ENCODE measurements at regions not wholly inside any gene's neighbourhood (a gene's known extent, or its start where the extent isn't known, plus 50 kb on each side); places are given as distances from the start of the nearest gene placed in this dataset.

- no peak for DNase-seq (ENCODE audit: low spot score)
- H3K79me2 ChIP-seq (ENCODE audit: low read depth): no peaks in the 10 kb centered on the region
- H3K27ac Mint-ChIP-seq: no peak overlapping the region
- H3K4me2 ChIP-seq: no peak overlapping the region
- peaks cover 2% of the 10 kb centered on the region for H3K27me3 Mint-ChIP-seq (ENCODE audit: insufficient read depth, low read depth)
- H3K4me1 Mint-ChIP-seq: no peaks in the 10 kb centered on the region
- peaks cover 32% of the 10 kb centered on the region for H3K9me3 Mint-ChIP-seq
- peaks cover 2% of the 10 kb centered on the region for H3K36me3 Mint-ChIP-seq
- H3K36me3 ChIP-seq: no peaks in the 10 kb centered on the region
- H3K9me3 ChIP-seq (ENCODE audit: low read depth): peaks cover 22% of the 10 kb centered on the region
- no peak for TF ChIP-seq EZH2 (IDR thresholded peaks at IDR 0.05)
- no peak for TF ChIP-seq CTCF (IDR thresholded peaks at IDR 0.05)
- no peak for TF ChIP-seq EZH2phosphoT487 (IDR thresholded peaks at IDR 0.05)
- H3F3A ChIP-seq (ENCODE audit: low read depth): no peaks in the 10 kb centered on the region
- H3K4me3 Mint-ChIP-seq: no peak overlapping the region
- H3K27me3 ChIP-seq: no peaks in the 10 kb centered on the region
- no peaks in the 10 kb centered on the region for H4K20me1 ChIP-seq (ENCODE audit: low read depth)
- no peak overlapping the region for H3K9ac ChIP-seq
- no peaks in the 10 kb centered on the region for H3K4me1 ChIP-seq
- H3K4me3 ChIP-seq: no peak overlapping the region
- H3K27ac ChIP-seq: no peak overlapping the region
- no peak overlapping the region for H2AFZ ChIP-seq (replicated peaks)
Observed at GRCh38 chr5:63032343-63032742, 453.7 kb downstream of the LRRC70 start.

- Histone ChIP-seq H3K36me3 (no peaks in the 10 kb centered on the region), H3K27ac (no peak overlapping the region), H3K9me3 (ENCODE audit: low read depth) (peaks cover 22% of the 10 kb centered on the region), H3K4me3 (no peak overlapping the region), H3K27me3 (no peaks in the 10 kb centered on the region), H2AFZ (replicated peaks) (no peak overlapping the region), H3K79me2 (ENCODE audit: low read depth) (no peaks in the 10 kb centered on the region), H3K9ac (no peak overlapping the region), H3K4me2 (no peak overlapping the region), H3K4me1 (no peaks in the 10 kb centered on the region), H4K20me1 (ENCODE audit: low read depth) (no peaks in the 10 kb centered on the region), H3F3A (ENCODE audit: low read depth) (no peaks in the 10 kb centered on the region)
- Mint-ChIP-seq H3K36me3 (peaks cover 2% of the 10 kb centered on the region), H3K9me3 (peaks cover 32% of the 10 kb centered on the region), H3K4me3 (no peak overlapping the region), H3K27me3 (ENCODE audit: insufficient read depth, low read depth) (peaks cover 2% of the 10 kb centered on the region), H3K27ac (no peak overlapping the region), H3K4me1 (no peaks in the 10 kb centered on the region)
- no peak for DNase-seq (ENCODE audit: low spot score)
- no peak for TF ChIP-seq EZH2phosphoT487 (IDR thresholded peaks at IDR 0.05)
Observed at GRCh38 chr5:63029891-63030290, 451.3 kb downstream of the LRRC70 start.

GRCh38 chr5:63025679-63026078 is 447.1 kb downstream of the LRRC70 start:
- Histone ChIP-seq H3K4me1 (no peaks in the 10 kb centered on the region), H3K27me3 (no peaks in the 10 kb centered on the region), H3K36me3 (no peaks in the 10 kb centered on the region), H3K4me3 (no peak overlapping the region), H3F3A (ENCODE audit: low read depth) (no peaks in the 10 kb centered on the region), H3K79me2 (ENCODE audit: low read depth) (no peaks in the 10 kb centered on the region), H4K20me1 (ENCODE audit: low read depth) (no peaks in the 10 kb centered on the region), H3K27ac (no peak overlapping the region), H3K9ac (no peak overlapping the region), H2AFZ (replicated peaks) (no peak overlapping the region), H3K9me3 (ENCODE audit: low read depth) (no peaks in the 10 kb centered on the region), H3K4me2 (no peak overlapping the region)
- H3K27ac Mint-ChIP-seq: no peak overlapping the region
- H3K4me1 Mint-ChIP-seq: no peaks in the 10 kb centered on the region
- no peaks in the 10 kb centered on the region for H3K36me3 Mint-ChIP-seq
- H3K27me3 Mint-ChIP-seq (ENCODE audit: insufficient read depth, low read depth): no peaks in the 10 kb centered on the region
- DNase-seq (ENCODE audit: low spot score): no peak
- TF ChIP-seq CTCF (IDR thresholded peaks at IDR 0.05) (no peak), EZH2phosphoT487 (IDR thresholded peaks at IDR 0.05) (no peak), EZH2 (IDR thresholded peaks at IDR 0.05) (no peak)
- H3K9me3 Mint-ChIP-seq: no peaks in the 10 kb centered on the region
- H3K4me3 Mint-ChIP-seq: no peak overlapping the region

DNA sequence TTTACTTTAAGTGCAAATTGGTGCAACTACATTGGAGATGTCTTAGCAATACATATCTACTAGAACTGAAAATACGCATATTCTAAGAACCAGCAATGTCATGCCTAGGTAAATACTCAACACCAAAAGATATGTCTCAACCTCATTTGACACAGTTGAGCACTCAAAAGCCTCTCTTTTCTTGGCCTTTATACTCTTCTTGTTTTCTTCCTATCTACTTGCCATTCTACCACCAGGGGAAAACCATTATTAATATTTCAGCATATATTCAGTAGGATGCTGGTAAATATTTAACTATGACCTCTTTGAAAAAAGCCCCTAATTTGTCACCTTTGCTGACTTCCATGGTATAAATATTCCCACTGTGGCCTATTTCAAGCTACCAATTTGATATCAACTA is 443.8 kb downstream of the LRRC70 start:
- H4K20me1 ChIP-seq (ENCODE audit: low read depth): no peaks in the 10 kb centered on the region
- no peaks in the 10 kb centered on the region for H3K27me3 ChIP-seq
- H2AFZ ChIP-seq (replicated peaks): no peak overlapping the region
- no peaks in the 10 kb centered on the region for H3K27me3 Mint-ChIP-seq (ENCODE audit: insufficient read depth, low read depth)
- no peak overlapping the region for H3K4me2 ChIP-seq
- H3K36me3 Mint-ChIP-seq: no peaks in the 10 kb centered on the region
- no peak for TF ChIP-seq EZH2 (IDR thresholded peaks at IDR 0.05)
- no peak for TF ChIP-seq EZH2phosphoT487 (IDR thresholded peaks at IDR 0.05)
- no peak for TF ChIP-seq CTCF (IDR thresholded peaks at IDR 0.05)
- H3K9ac ChIP-seq: no peak overlapping the region
- no peak overlapping the region for H3K27ac ChIP-seq
- peaks cover 5% of the 10 kb centered on the region for H3K9me3 Mint-ChIP-seq
- H3K9me3 ChIP-seq (ENCODE audit: low read depth): peaks cover 6% of the 10 kb centered on the region
- H3K4me3 ChIP-seq: no peak overlapping the region
- no peaks in the 10 kb centered on the region for H3F3A ChIP-seq (ENCODE audit: low read depth)
- DNase-seq (ENCODE audit: low spot score): no peak
- H3K4me1 ChIP-seq: no peaks in the 10 kb centered on the region
- no peaks in the 10 kb centered on the region for H3K79me2 ChIP-seq (ENCODE audit: low read depth)
- H3K4me3 Mint-ChIP-seq: no peak overlapping the region
- no peaks in the 10 kb centered on the region for H3K4me1 Mint-ChIP-seq
- H3K36me3 ChIP-seq: peaks cover 3% of the 10 kb centered on the region
- H3K27ac Mint-ChIP-seq: no peak overlapping the region
